ENCODE measurements at regions not wholly inside any gene's neighbourhood (a gene's known extent, or its start where the extent isn't known, plus 50 kb on each side); places are given as distances from the start of the nearest gene placed in this dataset.

- H3K4me3 ChIP-seq: no peak overlapping the region
- intact Hi-C loops (cut with DNase I): no loop called here
- ATAC-seq (peak in 1 of 4 donors; percentile 50), DNase-seq (no peak)
- H3K27ac ChIP-seq: no peak overlapping the region
- H3K36me3 ChIP-seq: no peaks in the 10 kb centered on the region
- no peaks in the 10 kb centered on the region for H3K27me3 ChIP-seq
- H3K9me3 ChIP-seq: no peaks in the 10 kb centered on the region
- no peaks in the 10 kb centered on the region for H3K4me1 ChIP-seq
- TF ChIP-seq POLR2A (IDR thresholded peaks at IDR 0.05): no peak
- TF ChIP-seq, protein P1, sequence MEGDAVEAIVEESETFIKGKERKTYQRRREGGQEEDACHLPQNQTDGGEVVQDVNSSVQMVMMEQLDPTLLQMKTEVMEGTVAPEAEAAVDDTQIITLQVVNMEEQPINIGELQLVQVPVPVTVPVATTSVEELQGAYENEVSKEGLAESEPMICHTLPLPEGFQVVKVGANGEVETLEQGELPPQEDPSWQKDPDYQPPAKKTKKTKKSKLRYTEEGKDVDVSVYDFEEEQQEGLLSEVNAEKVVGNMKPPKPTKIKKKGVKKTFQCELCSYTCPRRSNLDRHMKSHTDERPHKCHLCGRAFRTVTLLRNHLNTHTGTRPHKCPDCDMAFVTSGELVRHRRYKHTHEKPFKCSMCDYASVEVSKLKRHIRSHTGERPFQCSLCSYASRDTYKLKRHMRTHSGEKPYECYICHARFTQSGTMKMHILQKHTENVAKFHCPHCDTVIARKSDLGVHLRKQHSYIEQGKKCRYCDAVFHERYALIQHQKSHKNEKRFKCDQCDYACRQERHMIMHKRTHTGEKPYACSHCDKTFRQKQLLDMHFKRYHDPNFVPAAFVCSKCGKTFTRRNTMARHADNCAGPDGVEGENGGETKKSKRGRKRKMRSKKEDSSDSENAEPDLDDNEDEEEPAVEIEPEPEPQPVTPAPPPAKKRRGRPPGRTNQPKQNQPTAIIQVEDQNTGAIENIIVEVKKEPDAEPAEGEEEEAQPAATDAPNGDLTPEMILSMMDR (IDR thresholded peaks at IDR 0.05): no peak
- WGBS (ENCODE audit: insufficient coverage, low coverage, low lambda C conversion rate, missing lambda C conversion rate): 70% methylated on average over 4 of the region's 4 CpGs
Observed at GRCh38 chr5:92560698-92561401, 1020.2 kb downstream of the NR2F1-AS1 start.

- ATAC-seq: peak in 1 of 4 donors; percentile 44
- no peak overlapping the region for H3K4me3 ChIP-seq
- H3K9me3 ChIP-seq: no peaks in the 10 kb centered on the region
- H3K4me1 ChIP-seq: no peaks in the 10 kb centered on the region
- 42% methylated on average over 3 of the region's 3 CpGs for WGBS (ENCODE audit: insufficient coverage, low coverage, low lambda C conversion rate, missing lambda C conversion rate)
- intact Hi-C loops (cut with DNase I): no loop called here
- H3K27me3 ChIP-seq: no peaks in the 10 kb centered on the region
- TF ChIP-seq POLR2A (IDR thresholded peaks at IDR 0.05): no peak
- TF ChIP-seq, protein P1 (IDR thresholded peaks at IDR 0.05): no peak
- H3K27ac ChIP-seq: no peak overlapping the region
- no peak for DNase-seq
- H3K36me3 ChIP-seq: no peaks in the 10 kb centered on the region
Observed at GRCh38 chr5:92559781-92560180, 1021.2 kb downstream of the NR2F1-AS1 start.

DNA sequence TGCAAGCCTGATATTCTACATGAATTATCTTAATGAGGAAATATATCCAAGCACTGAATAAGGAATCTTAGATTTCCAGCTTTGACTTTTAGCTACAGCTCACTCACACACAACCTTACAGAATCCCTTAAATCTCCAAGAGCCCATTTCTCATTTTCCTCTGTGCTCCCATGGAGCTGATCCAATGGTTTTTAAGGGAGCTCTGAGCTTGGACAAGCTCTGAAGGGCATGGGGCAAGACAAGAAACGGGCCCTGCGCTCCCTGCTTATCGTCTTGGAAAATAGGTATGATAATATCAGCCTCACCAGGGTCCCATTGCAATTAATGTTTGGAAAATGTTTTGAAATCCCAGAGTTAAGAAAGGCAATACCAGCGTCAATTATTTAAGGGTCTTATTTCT, 1021.7 kb downstream of the NR2F1-AS1 start:
- no peaks in the 10 kb centered on the region for H3K36me3 ChIP-seq
- no peak for DNase-seq
- TF ChIP-seq POLR2A (IDR thresholded peaks at IDR 0.05): no peak
- TF ChIP-seq, protein P1 (IDR thresholded peaks at IDR 0.05): no peak
- intact Hi-C loops (cut with DNase I): no loop called here
- no peaks in the 10 kb centered on the region for H3K4me1 ChIP-seq
- no peaks in the 10 kb centered on the region for H3K9me3 ChIP-seq
- WGBS (ENCODE audit: insufficient coverage, low coverage, low lambda C conversion rate, missing lambda C conversion rate): 84% methylated on average over 4 of the region's 4 CpGs
- H3K27ac ChIP-seq: no peak overlapping the region
- no peak overlapping the region for H3K4me3 ChIP-seq
- no peaks in the 10 kb centered on the region for H3K27me3 ChIP-seq
- no peak for ATAC-seq

- intact Hi-C loops (cut with DNase I): no loop called here
- Histone ChIP-seq H3K4me3 (no peak overlapping the region), H3K27me3 (no peaks in the 10 kb centered on the region), H3K4me1 (no peaks in the 10 kb centered on the region), H3K9me3 (no peaks in the 10 kb centered on the region), H3K27ac (no peak overlapping the region), H3K36me3 (no peaks in the 10 kb centered on the region)
- TF ChIP-seq, protein P1 (IDR thresholded peaks at IDR 0.05): no peak
- no peak for TF ChIP-seq POLR2A (IDR thresholded peaks at IDR 0.05)
- no peak for DNase-seq
- no peak for ATAC-seq
- WGBS (ENCODE audit: insufficient coverage, low coverage, low lambda C conversion rate, missing lambda C conversion rate): 100% methylated on average over 1 of the region's 1 CpG
Observed at GRCh38 chr5:92556747-92557146, 1024.3 kb downstream of the NR2F1-AS1 start.
